ENCODE measurements at regions not wholly inside any gene's neighbourhood (a gene's known extent, or its start where the extent isn't known, plus 50 kb on each side); places are given as distances from the start of the nearest gene placed in this dataset.

- H3K27me3 ChIP-seq = no peaks in the 10 kb centered on the region
- DNase-seq = no peak
- H3K9me3 ChIP-seq = no peaks in the 10 kb centered on the region
- no peaks in the 10 kb centered on the region for H3K4me1 ChIP-seq
- no peaks in the 10 kb centered on the region for H3K36me3 ChIP-seq
- WGBS, 2 donors = 47 to 72% methylated on average over 3 of the region's 3 CpGs
- H3K27ac ChIP-seq = no peak overlapping the region
- no peak overlapping the region for H3K4me3 ChIP-seq
- intact Hi-C loops (cut with DNase I) = no loop called here
- TF ChIP-seq POLR2A (IDR thresholded peaks at IDR 0.05) (no peak), POLR2AphosphoS5 (IDR thresholded peaks at IDR 0.05) (no peak), EP300 (IDR thresholded peaks at IDR 0.05) (no peak), CTCF (IDR thresholded peaks at IDR 0.05) (no peak)
These were observed 427.9 kb upstream of the POU3F3 start for GRCh38 chr2:104425850-104426595.

- no peak for DNase-seq
- no peaks in the 10 kb centered on the region for H3K9me3 ChIP-seq
- TF ChIP-seq EP300 (IDR thresholded peaks at IDR 0.05) (no peak), POLR2A (IDR thresholded peaks at IDR 0.05) (no peak), CTCF (IDR thresholded peaks at IDR 0.05) (no peak), POLR2AphosphoS5 (IDR thresholded peaks at IDR 0.05) (no peak)
- no peak overlapping the region for H3K4me3 ChIP-seq
- 61 to 62% methylated on average over 1 of the region's 1 CpG for WGBS, 2 donors
- peaks cover 0 to 7% (median 0%) of the 10 kb centered on the region in 3 donors for H3K27me3 ChIP-seq
- no peak overlapping the region for H3K27ac ChIP-seq
- peaks cover 0 to 8% (median 0%) of the 10 kb centered on the region in 4 donors for H3K4me1 ChIP-seq
- intact Hi-C loops (cut with DNase I) = no loop called here
- H3K36me3 ChIP-seq = no peaks in the 10 kb centered on the region
These were observed 425.8 kb upstream of the POU3F3 start for GRCh38 chr2:104428155-104428554.

- TF ChIP-seq EP300 (IDR thresholded peaks at IDR 0.05) = no peak
- TF ChIP-seq CTCF (IDR thresholded peaks at IDR 0.05) = no peak
- Histone ChIP-seq H3K27ac (no peak overlapping the region), H3K4me1 (peaks cover 0 to 8% (median 0%) of the 10 kb centered on the region in 4 donors), H3K9me3 (no peaks in the 10 kb centered on the region), H3K36me3 (no peaks in the 10 kb centered on the region), H3K27me3 (peaks cover 0 to 12% (median 0%) of the 10 kb centered on the region in 3 donors), H3K4me3 (no peak overlapping the region)
- no peak for DNase-seq
- intact Hi-C loops (cut with DNase I) = no loop called here
- whole genome bisulfite sequencing, 2 donors = 90 to 92% methylated on average over 8 of the region's 8 CpGs
These were observed 424.1 kb upstream of the POU3F3 start for GRCh38 chr2:104429639-104430358.

- no peak overlapping the region for H3K4me3 ChIP-seq
- TF ChIP-seq POLR2AphosphoS5 (IDR thresholded peaks at IDR 0.05) (no peak), EP300 (IDR thresholded peaks at IDR 0.05) (no peak), CTCF (IDR thresholded peaks at IDR 0.05) (no peak), POLR2A (IDR thresholded peaks at IDR 0.05) (no peak)
- DNase-seq = no peak
- H3K4me1 ChIP-seq = peaks cover 0 to 8% (median 0%) of the 10 kb centered on the region in 4 donors
- H3K27ac ChIP-seq = no peak overlapping the region
- peaks cover 0 to 12% (median 0%) of the 10 kb centered on the region in 3 donors for H3K27me3 ChIP-seq
- no peaks in the 10 kb centered on the region for H3K36me3 ChIP-seq
- 84 to 87% methylated on average over 10 of the region's 10 CpGs for WGBS, 2 donors
- no peaks in the 10 kb centered on the region for H3K9me3 ChIP-seq
- intact Hi-C loops (cut with DNase I) = no loop called here
These were observed 423.6 kb upstream of the POU3F3 start for GRCh38 chr2:104430359-104430740.
